ENCODE measurements at regions not wholly inside any gene's neighbourhood (a gene's known extent, or its start where the extent isn't known, plus 50 kb on each side); places are given as distances from the start of the nearest gene placed in this dataset.

DNA sequence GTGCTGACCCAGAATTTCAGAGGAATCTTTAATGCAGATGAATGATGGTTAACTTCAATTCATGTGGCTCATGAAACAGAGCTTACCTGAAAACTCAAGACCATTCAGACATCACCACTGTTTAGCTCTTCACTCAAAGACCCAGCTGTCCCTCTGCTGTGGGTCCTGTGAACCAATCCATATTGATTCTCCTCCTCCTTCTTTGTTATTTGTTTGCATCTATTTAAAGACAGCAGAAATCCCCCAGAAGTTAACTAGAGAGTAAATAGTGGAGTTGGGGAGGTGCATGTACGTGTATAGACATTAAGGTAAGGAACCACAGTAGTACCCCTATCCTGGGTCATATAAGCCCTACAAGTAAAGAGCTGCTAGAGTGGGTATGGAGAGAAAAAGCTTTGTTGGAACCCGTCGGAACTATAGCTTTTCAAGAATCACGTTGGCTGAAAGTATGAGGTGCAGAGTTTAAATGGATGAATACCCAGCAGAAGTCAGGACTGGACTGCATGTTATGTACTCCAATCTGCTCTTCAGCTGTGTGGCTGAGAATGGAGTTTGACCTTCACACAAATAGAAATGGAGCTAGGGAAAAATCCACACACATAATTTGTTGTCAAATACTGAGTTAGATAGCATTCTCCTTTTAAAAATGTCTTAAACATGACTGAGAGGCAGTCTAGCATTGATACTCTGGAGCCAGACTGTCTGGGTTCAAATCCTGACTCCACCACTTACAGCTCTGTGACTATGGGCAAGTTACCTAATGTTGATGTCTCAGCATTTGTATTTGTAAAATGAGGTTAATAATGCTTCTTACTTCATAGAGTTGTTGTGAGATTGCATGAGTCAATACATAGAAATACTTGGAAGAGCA, 81.7 kb upstream of the HK2 start:
- H3K27ac ChIP-seq (ENCODE audit: low read length): no peak overlapping the region
- H3K4me1 ChIP-seq (ENCODE audit: insufficient read depth, low read length): no peaks in the 10 kb centered on the region
- H3K27me3 ChIP-seq (ENCODE audit: low read length): no peaks in the 10 kb centered on the region
- ChIA-PET CTCF (no interaction called here), POLR2A (ENCODE audit: unreplicated experiment) (interaction anchor here (0.5 kb wide), 1 partner anchor 20 kb away, joined by 3 read pairs; no protein-coding TSS in a partner anchor)
- DNase-seq (no peak), ATAC-seq (no peak)
- BruUV-seq (replicated peaks): no TSS peak
- no peak overlapping the region for H3K4me2 ChIP-seq (ENCODE audit: low read length)
- TF ChIP-seq, protein P1, sequence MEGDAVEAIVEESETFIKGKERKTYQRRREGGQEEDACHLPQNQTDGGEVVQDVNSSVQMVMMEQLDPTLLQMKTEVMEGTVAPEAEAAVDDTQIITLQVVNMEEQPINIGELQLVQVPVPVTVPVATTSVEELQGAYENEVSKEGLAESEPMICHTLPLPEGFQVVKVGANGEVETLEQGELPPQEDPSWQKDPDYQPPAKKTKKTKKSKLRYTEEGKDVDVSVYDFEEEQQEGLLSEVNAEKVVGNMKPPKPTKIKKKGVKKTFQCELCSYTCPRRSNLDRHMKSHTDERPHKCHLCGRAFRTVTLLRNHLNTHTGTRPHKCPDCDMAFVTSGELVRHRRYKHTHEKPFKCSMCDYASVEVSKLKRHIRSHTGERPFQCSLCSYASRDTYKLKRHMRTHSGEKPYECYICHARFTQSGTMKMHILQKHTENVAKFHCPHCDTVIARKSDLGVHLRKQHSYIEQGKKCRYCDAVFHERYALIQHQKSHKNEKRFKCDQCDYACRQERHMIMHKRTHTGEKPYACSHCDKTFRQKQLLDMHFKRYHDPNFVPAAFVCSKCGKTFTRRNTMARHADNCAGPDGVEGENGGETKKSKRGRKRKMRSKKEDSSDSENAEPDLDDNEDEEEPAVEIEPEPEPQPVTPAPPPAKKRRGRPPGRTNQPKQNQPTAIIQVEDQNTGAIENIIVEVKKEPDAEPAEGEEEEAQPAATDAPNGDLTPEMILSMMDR (conservative IDR thresholded peaks at IDR 0.05; ENCODE audit: low read depth, low read length): no peak
- TF ChIP-seq EZH2phosphoT487 (IDR thresholded peaks at IDR 0.05; ENCODE audit: borderline replicate concordance, low read length) (no peak), EZH2 (IDR thresholded peaks at IDR 0.05; ENCODE audit: low read length, unreplicated experiment) (no peak)
- peaks cover 3% of the 10 kb centered on the region; the same call in 1 of the 2 replicates for H3K36me3 ChIP-seq (ENCODE audit: low read depth, low read length)
- H2AFZ ChIP-seq (ENCODE audit: low read length): no peak overlapping the region
- no peaks in the 10 kb centered on the region for H3K9me2 ChIP-seq (replicated peaks; ENCODE audit: low read length)
- no peak overlapping the region for H3K9ac ChIP-seq (ENCODE audit: low read length)
- H3F3A ChIP-seq (ENCODE audit: low read length, unreplicated experiment): no peaks in the 10 kb centered on the region
- intact Hi-C loops (cut with micrococcal nuclease): no loop called here
- no peak overlapping the region for H3K4me3 ChIP-seq (ENCODE audit: low read length)
- no peaks in the 10 kb centered on the region for H3K79me2 ChIP-seq (ENCODE audit: low read length)
- H3K9me3 ChIP-seq (ENCODE audit: low read length): peaks cover 4% of the 10 kb centered on the region; the same call in 1 of the 2 replicates
- no peaks in the 10 kb centered on the region for H4K20me1 ChIP-seq (ENCODE audit: low read length)

DNA sequence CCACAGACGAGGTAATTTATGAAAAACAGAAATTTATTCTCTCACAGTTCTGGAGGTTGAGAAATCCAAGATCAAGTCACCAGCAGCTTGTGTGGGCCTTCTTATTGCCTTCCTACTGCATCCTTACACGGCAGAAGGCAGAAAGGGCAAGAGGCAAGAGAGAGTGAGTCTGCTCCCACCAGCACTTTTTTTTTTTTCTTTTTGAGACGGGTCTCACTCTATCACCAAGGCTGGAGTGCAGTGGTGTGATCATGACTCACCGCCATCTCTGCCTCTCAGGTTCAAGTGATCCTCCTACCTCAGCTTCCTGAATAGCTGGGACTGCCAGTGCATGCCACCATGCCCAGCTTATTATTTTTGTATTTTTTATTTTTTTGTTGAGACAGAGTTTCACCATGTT, 78.5 kb upstream of the HK2 start:
- Histone ChIP-seq H3K9me3 (ENCODE audit: low read length) (peaks cover 4% of the 10 kb centered on the region; the same call in 1 of the 2 replicates), H2AFZ (ENCODE audit: low read length) (no peak overlapping the region), H3K9ac (ENCODE audit: low read length) (no peak overlapping the region), H3K27me3 (ENCODE audit: low read length) (no peaks in the 10 kb centered on the region), H3K36me3 (ENCODE audit: low read depth, low read length) (peaks cover 3% of the 10 kb centered on the region; the same call in 1 of the 2 replicates), H3K27ac (ENCODE audit: low read length) (no peak overlapping the region), H4K20me1 (ENCODE audit: low read length) (no peaks in the 10 kb centered on the region), H3F3A (ENCODE audit: low read length, unreplicated experiment) (no peaks in the 10 kb centered on the region), H3K4me3 (ENCODE audit: low read length) (no peak overlapping the region), H3K9me2 (replicated peaks; ENCODE audit: low read length) (no peaks in the 10 kb centered on the region), H3K4me2 (ENCODE audit: low read length) (no peak overlapping the region), H3K4me1 (ENCODE audit: insufficient read depth, low read length) (peaks cover 12% of the 10 kb centered on the region), H3K79me2 (ENCODE audit: low read length) (no peaks in the 10 kb centered on the region)
- TF ChIP-seq EZH2 (IDR thresholded peaks at IDR 0.05; ENCODE audit: low read length, unreplicated experiment): no peak
- TF ChIP-seq, protein P1 (conservative IDR thresholded peaks at IDR 0.05; ENCODE audit: low read depth, low read length): no peak
- TF ChIP-seq EZH2phosphoT487 (IDR thresholded peaks at IDR 0.05; ENCODE audit: borderline replicate concordance, low read length): no peak
- intact Hi-C loops (cut with micrococcal nuclease): no loop called here
- ChIA-PET POLR2A (ENCODE audit: unreplicated experiment) (no interaction called here), CTCF (no interaction called here)
- ATAC-seq: no peak
- BruUV-seq (replicated peaks): no TSS peak
- DNase-seq: no peak

DNA sequence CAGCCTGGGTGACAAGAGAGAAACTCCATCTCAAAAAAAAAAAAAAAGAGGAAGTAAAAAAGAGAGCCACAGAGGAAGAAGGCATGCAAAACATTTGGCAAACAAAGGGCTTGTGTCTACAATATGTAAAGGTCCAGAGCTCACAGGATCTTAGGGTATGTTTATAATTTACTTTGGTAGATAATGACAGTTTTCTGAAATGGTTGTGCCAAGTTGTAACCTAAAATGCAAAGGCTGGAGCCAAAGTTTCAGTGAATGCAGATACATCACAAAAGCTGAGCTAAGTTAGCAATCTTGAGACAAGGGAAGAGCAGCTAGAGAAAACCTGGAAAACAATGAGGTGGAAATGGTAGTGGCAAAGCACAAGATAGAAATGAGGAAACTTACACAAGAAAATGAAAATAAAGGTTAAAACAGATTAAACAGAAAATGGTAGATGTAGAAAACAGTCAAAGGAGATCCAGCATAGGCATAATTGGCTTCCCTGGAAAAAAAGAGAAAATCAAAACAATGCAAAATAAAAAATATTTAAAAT, 77.5 kb upstream of the HK2 start:
- intact Hi-C loops (cut with micrococcal nuclease): no loop called here
- ATAC-seq (no peak), DNase-seq (no peak)
- peaks cover 3% of the 10 kb centered on the region; the same call in 1 of the 2 replicates for H3K36me3 ChIP-seq (ENCODE audit: low read depth, low read length)
- no TSS peak for BruUV-seq (replicated peaks)
- no peak overlapping the region for H3K27ac ChIP-seq (ENCODE audit: low read length)
- H4K20me1 ChIP-seq (ENCODE audit: low read length): no peaks in the 10 kb centered on the region
- ChIA-PET CTCF (no interaction called here), POLR2A (ENCODE audit: unreplicated experiment) (no interaction called here)
- peaks cover 4% of the 10 kb centered on the region; the same call in 1 of the 2 replicates for H3K9me3 ChIP-seq (ENCODE audit: low read length)
- H3K4me2 ChIP-seq (ENCODE audit: low read length): no peak overlapping the region
- H3K27me3 ChIP-seq (ENCODE audit: low read length): no peaks in the 10 kb centered on the region
- H2AFZ ChIP-seq (ENCODE audit: low read length): no peak overlapping the region
- peaks cover 22% of the 10 kb centered on the region for H3K4me1 ChIP-seq (ENCODE audit: insufficient read depth, low read length)
- no peak overlapping the region for H3K4me3 ChIP-seq (ENCODE audit: low read length)
- H3K9me2 ChIP-seq (replicated peaks; ENCODE audit: low read length): no peaks in the 10 kb centered on the region
- H3F3A ChIP-seq (ENCODE audit: low read length, unreplicated experiment): no peaks in the 10 kb centered on the region
- no peaks in the 10 kb centered on the region for H3K79me2 ChIP-seq (ENCODE audit: low read length)
- TF ChIP-seq EZH2 (IDR thresholded peaks at IDR 0.05; ENCODE audit: low read length, unreplicated experiment): no peak
- TF ChIP-seq EZH2phosphoT487 (IDR thresholded peaks at IDR 0.05; ENCODE audit: borderline replicate concordance, low read length): no peak
- TF ChIP-seq, protein P1 (conservative IDR thresholded peaks at IDR 0.05; ENCODE audit: low read depth, low read length): no peak
- no peak overlapping the region for H3K9ac ChIP-seq (ENCODE audit: low read length)

All from PC-3 (cell line).